ENCODE measurements at regions not wholly inside any gene's neighbourhood (a gene's known extent, or its start where the extent isn't known, plus 50 kb on each side); places are given as distances from the start of the nearest gene placed in this dataset.

GRCh38 chr18:24552218-24552617 lies 91.8 kb downstream of the HRH4 start:
- Histone ChIP-seq H3K9ac (ENCODE audit: extremely low read depth, insufficient read length, low read length) (no peak overlapping the region), H3K56ac (ENCODE audit: insufficient read length, low read depth, low read length) (no peak overlapping the region), H3K23me2 (ENCODE audit: insufficient read length, low read depth, low read length, poor library complexity, severe bottlenecking) (no peaks in the 10 kb centered on the region), H2BK20ac (ENCODE audit: low read depth, low read length, poor library complexity, severe bottlenecking) (no peak overlapping the region), H2BK15ac (ENCODE audit: low read depth, low read length) (no peak overlapping the region), H3K18ac (ENCODE audit: insufficient read length, low read depth, low read length) (no peak overlapping the region), H3K14ac (ENCODE audit: insufficient read depth, low read length) (no peak overlapping the region), H3K27ac (ENCODE audit: insufficient read length, low read depth, low read length) (no peak overlapping the region), H3K79me1 (ENCODE audit: insufficient read depth, low read depth, low read length, poor library complexity, severe bottlenecking) (no peaks in the 10 kb centered on the region), H3K4me2 (ENCODE audit: insufficient read depth, insufficient read length, low read length) (no peak overlapping the region), H4K8ac (replicated peaks; ENCODE audit: insufficient read length, low read depth, low read length) (no peak overlapping the region), H3K27me3 (ENCODE audit: insufficient read depth, low read length) (no peaks in the 10 kb centered on the region), H3K4ac (ENCODE audit: low read depth, low read length) (no peak overlapping the region), H3K23ac (ENCODE audit: insufficient read length, low read depth, low read length) (no peak overlapping the region), H2AK5ac (ENCODE audit: insufficient read length, low read length) (no peak overlapping the region), H2AFZ (ENCODE audit: low read length) (no peak overlapping the region), H3K79me2 (ENCODE audit: insufficient read depth, low read length) (no peaks in the 10 kb centered on the region), H3K9me3 (ENCODE audit: control insufficient read depth, low read depth, low read length) (no peaks in the 10 kb centered on the region), H2BK120ac (ENCODE audit: low read depth, low read length, poor library complexity, severe bottlenecking) (no peak overlapping the region), H3K4me1 (ENCODE audit: insufficient read depth, low read length) (peaks cover 2% of the 10 kb centered on the region; the same call in 1 of the 2 replicates), H2BK5ac (ENCODE audit: insufficient read length, low read length) (no peak overlapping the region), H2BK12ac (ENCODE audit: insufficient read length, low read depth, low read length) (no peak overlapping the region), H4K20me1 (ENCODE audit: control insufficient read depth, insufficient read depth, insufficient read length) (no peaks in the 10 kb centered on the region), H4K91ac (ENCODE audit: insufficient read length, low read depth, low read length) (no peak overlapping the region), H3T11ph (ENCODE audit: low read length) (no peak overlapping the region), H4K5ac (ENCODE audit: insufficient read length, low read depth, low read length) (no peak overlapping the region)
- H3K9me3 Mint-ChIP-seq, result no peaks in the 10 kb centered on the region
- no peaks in the 10 kb centered on the region for H3K36me3 Mint-ChIP-seq (ENCODE audit: insufficient read depth in 1 of 3, low read depth in 3 of 3)
- H3K4me1 Mint-ChIP-seq, result peaks cover 6 to 21% of the 10 kb centered on the region in 2 experiments
- H3K27me3 Mint-ChIP-seq (ENCODE audit: low read depth), result no peaks in the 10 kb centered on the region
- TF ChIP-seq, protein P1, sequence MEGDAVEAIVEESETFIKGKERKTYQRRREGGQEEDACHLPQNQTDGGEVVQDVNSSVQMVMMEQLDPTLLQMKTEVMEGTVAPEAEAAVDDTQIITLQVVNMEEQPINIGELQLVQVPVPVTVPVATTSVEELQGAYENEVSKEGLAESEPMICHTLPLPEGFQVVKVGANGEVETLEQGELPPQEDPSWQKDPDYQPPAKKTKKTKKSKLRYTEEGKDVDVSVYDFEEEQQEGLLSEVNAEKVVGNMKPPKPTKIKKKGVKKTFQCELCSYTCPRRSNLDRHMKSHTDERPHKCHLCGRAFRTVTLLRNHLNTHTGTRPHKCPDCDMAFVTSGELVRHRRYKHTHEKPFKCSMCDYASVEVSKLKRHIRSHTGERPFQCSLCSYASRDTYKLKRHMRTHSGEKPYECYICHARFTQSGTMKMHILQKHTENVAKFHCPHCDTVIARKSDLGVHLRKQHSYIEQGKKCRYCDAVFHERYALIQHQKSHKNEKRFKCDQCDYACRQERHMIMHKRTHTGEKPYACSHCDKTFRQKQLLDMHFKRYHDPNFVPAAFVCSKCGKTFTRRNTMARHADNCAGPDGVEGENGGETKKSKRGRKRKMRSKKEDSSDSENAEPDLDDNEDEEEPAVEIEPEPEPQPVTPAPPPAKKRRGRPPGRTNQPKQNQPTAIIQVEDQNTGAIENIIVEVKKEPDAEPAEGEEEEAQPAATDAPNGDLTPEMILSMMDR (conservative IDR thresholded peaks at IDR 0.05), result no peak
- H3K4me3 Mint-ChIP-seq, result no peak overlapping the region
- no peak overlapping the region; a peak in 1 of 7 replicates for H3K27ac Mint-ChIP-seq
- DNase-seq, result no peak
- WGBS (ENCODE audit: extremely low coverage, insufficient read length, low lambda C conversion rate), result no CpG with 5 or more reads among the region's 4 CpGs
